HL-60 (cell line): ENCODE measurements at regions not wholly inside any gene's neighbourhood (a gene's known extent, or its start where the extent isn't known, plus 50 kb on each side); places are given as distances from the start of the nearest gene placed in this dataset.

Experiments used
- DNase-seq, 2 experiments: peaks; one replicate each; pipeline ENCODE4 v3.0.0-alpha.2; 2010 to 2020; ENCODE audit warnings: low read depth in 1 of 2, low spot score in 1 of 2
- H3K27ac ChIP-seq: fragments of 250-450 bp; sonication (Bioruptor Pico); replicated peaks from 2 replicates; pipeline ENCODE4 v1.5.1; 2020; ENCODE audit warnings: mild to moderate bottlenecking, moderate library complexity
- H3K27me3 ChIP-seq: fragments of 250-450 bp; sonication (Bioruptor Pico); 2 replicates; pipeline ENCODE4 v1.5.1; 2021; ENCODE audit warnings: mild to moderate bottlenecking, moderate library complexity; ENCODE audit not compliant: insufficient read depth, poor library complexity, severe bottlenecking
- H3K4me3 ChIP-seq: replicated peaks from 2 replicates; pipeline ENCODE4 v1.5.1; 2011; ENCODE audit warnings: mild to moderate bottlenecking, control low read depth, low read length; ENCODE audit not compliant: insufficient read depth
- CTCF ChIP-seq: IDR thresholded peaks from one replicate; pipeline ENCODE4 v1.5.1; 2011; ENCODE audit warnings: low read length, control low read depth, inconsistent platforms; ENCODE audit not compliant: insufficient read depth
- GABPA ChIP-seq: IDR thresholded peaks from 2 replicates; pipeline ENCODE4 v1.6.1; 2012; ENCODE audit warnings: low read depth
- POLR2AphosphoS5 ChIP-seq: IDR thresholded peaks from 2 replicates; pipeline ENCODE4 v1.6.1; 2012; ENCODE audit warnings: low read depth
- REST ChIP-seq: IDR thresholded peaks from 2 replicates; pipeline ENCODE4 v1.6.1; 2012; ENCODE audit warnings: low read depth; ENCODE audit not compliant: insufficient replicate concordance
- SPI1 ChIP-seq: IDR thresholded peaks from 2 replicates; pipeline ENCODE4 v1.6.1; 2012; ENCODE audit warnings: low read depth, mild to moderate bottlenecking, borderline replicate concordance

GRCh38 chr1:204799630-204800029 is 71.0 kb upstream of the NFASC start:
- Histone ChIP-seq H3K4me3 (no peak overlapping the region), H3K27me3 (no peaks in the 10 kb centered on the region), H3K27ac (no peak overlapping the region)
- no peak for TF ChIP-seq SPI1
- no peak for TF ChIP-seq POLR2AphosphoS5
- no peak for TF ChIP-seq GABPA
- no peak for TF ChIP-seq CTCF
- no peak for TF ChIP-seq REST
- DNase-seq = no peak

- Histone ChIP-seq H3K4me3 (no peak overlapping the region), H3K27me3 (peaks cover 2% of the 10 kb centered on the region), H3K27ac (no peak overlapping the region)
- DNase-seq = no peak
- TF ChIP-seq CTCF (no peak), SPI1 (no peak), POLR2AphosphoS5 (no peak), REST (no peak), GABPA (no peak)
These were observed 69.5 kb upstream of the NFASC start for GRCh38 chr1:204801211-204801610.

- Histone ChIP-seq H3K27me3 (peaks cover 2% of the 10 kb centered on the region), H3K4me3 (no peak overlapping the region), H3K27ac (no peak overlapping the region)
- no peak for DNase-seq
- TF ChIP-seq CTCF (no peak), SPI1 (no peak), POLR2AphosphoS5 (no peak), REST (no peak), GABPA (no peak)
These were observed 68.1 kb upstream of the NFASC start for GRCh38 chr1:204802401-204803175.
